PC-3 (cell line): ENCODE measurements at regions not wholly inside any gene's neighbourhood (a gene's known extent, or its start where the extent isn't known, plus 50 kb on each side); places are given as distances from the start of the nearest gene placed in this dataset.

Experiments used
- ATAC-seq: fragments of 200-7000 bp; cut with Tn5 transposase; 2 replicates; pipeline ENCODE4 v1.9.1; 2020; ENCODE audit warnings: mild to moderate bottlenecking, moderate library complexity
- BruUV-seq: library from RNA; stranded (reverse); fragments of 400-500 nt; replicated peaks from 2 replicates; lab custom pipeline; 2021; lab: Mats Ljungman, UMichigan
- CTCF ChIA-PET: fragments of 300-600 bp; sonication (Branson Sonifier 250); formaldehyde crosslinking; loops from one replicate; lab custom pipeline; 2022; ENCODE audit warnings: antibody characterized with exemption; lab: Charles Lee
- POLR2A ChIA-PET: fragments of 300-600 bp; sonication (Branson Sonifier 250); formaldehyde crosslinking; loops from one replicate; lab custom pipeline; 2022; ENCODE audit warnings: antibody characterized with exemption; ENCODE audit not compliant: unreplicated experiment; lab: Charles Lee
- DNase-seq: peaks from one replicate; pipeline ENCODE4 v3.0.0-alpha.2; 2015
- H2AFZ ChIP-seq: fragments of 300-600 bp; sonication (generic); 2 replicates; pipeline ENCODE4 v1.6.0; 2016; ENCODE audit warnings: antibody characterized with exemption, low read length
- H3F3A ChIP-seq: fragments of 300-600 bp; sonication (generic); one replicate; pipeline ENCODE4 v1.6.0; 2017; ENCODE audit warnings: antibody characterized with exemption, low read length, control low read depth, mild to moderate bottlenecking; ENCODE audit not compliant: unreplicated experiment
- H3K27ac ChIP-seq: fragments of 300-600 bp; sonication (generic); 2 replicates; pipeline ENCODE4 v1.5.1; 2016; ENCODE audit warnings: mild to moderate bottlenecking, low read length
- H3K27me3 ChIP-seq: fragments of 300-600 bp; sonication (generic); 2 replicates; pipeline ENCODE4 v1.6.1; 2016; ENCODE audit warnings: low read length, mixed read lengths
- H3K36me3 ChIP-seq: fragments of 300-600 bp; sonication (generic); 2 replicates; pipeline ENCODE4 v1.6.1; 2016; ENCODE audit warnings: low read depth, mixed run types, low read length, mixed read lengths
- H3K4me1 ChIP-seq: fragments of 300-600 bp; sonication (generic); 2 replicates; pipeline ENCODE4 v1.5.1; 2016; ENCODE audit warnings: low read length; ENCODE audit not compliant: insufficient read depth
- H3K4me2 ChIP-seq: fragments of 300-600 bp; sonication (generic); 2 replicates; pipeline ENCODE4 v1.6.0; 2016; ENCODE audit warnings: low read length
- H3K4me3 ChIP-seq: fragments of 300-600 bp; sonication (generic); 2 replicates; pipeline ENCODE4 v1.5.1; 2016; ENCODE audit warnings: mild to moderate bottlenecking, low read length, mixed read lengths
- H3K79me2 ChIP-seq: fragments of 300-600 bp; sonication (generic); 2 replicates; pipeline ENCODE4 v1.6.1; 2017; ENCODE audit warnings: low read length, mixed read lengths
- H3K9ac ChIP-seq: fragments of 300-600 bp; sonication (generic); 2 replicates; pipeline ENCODE4 v1.6.0; 2016; ENCODE audit warnings: mild to moderate bottlenecking, low read length
- H3K9me2 ChIP-seq: fragments of 300-600 bp; sonication (generic); replicated peaks from 2 replicates; pipeline ENCODE4 v1.6.1; 2016; ENCODE audit warnings: mixed run types, low read length, mixed read lengths
- H3K9me3 ChIP-seq: fragments of 300-600 bp; sonication (generic); 2 replicates; pipeline ENCODE4 v1.6.1; 2016; ENCODE audit warnings: low read length, mixed read lengths
- H4K20me1 ChIP-seq: fragments of 300-600 bp; sonication (generic); 2 replicates; pipeline ENCODE4 v1.6.1; 2016; ENCODE audit warnings: low read length, mixed read lengths
- CTCF ChIP-seq: fragments of 300-600 bp; sonication (generic); conservative IDR thresholded peaks from 2 replicates; pipeline ENCODE4 v1.5.1; 2017; ENCODE audit warnings: antibody characterized with exemption, low read depth, mild to moderate bottlenecking, low read length
- EZH2 ChIP-seq: fragments of 300-600 bp; sonication (generic); IDR thresholded peaks from one replicate; pipeline ENCODE4 v1.6.1; 2017; ENCODE audit warnings: antibody characterized with exemption, mild to moderate bottlenecking, low read length; ENCODE audit not compliant: unreplicated experiment
- EZH2phosphoT487 ChIP-seq: fragments of 300-600 bp; sonication (generic); IDR thresholded peaks from 2 replicates; pipeline ENCODE4 v1.6.1; 2018; ENCODE audit warnings: mild to moderate bottlenecking, antibody characterized with exemption, low read length, borderline replicate concordance
- intact Hi-C: fragments of 100-400 bp; cut with micrococcal nuclease; formaldehyde crosslinking; loops from 2 replicates; pipeline ENCODE4 v1.9.0; 2023

- no peaks in the 10 kb centered on the region for H3K36me3 ChIP-seq
- no peak overlapping the region for H2AFZ ChIP-seq
- BruUV-seq = no TSS peak
- intact Hi-C loops = no loop called here
- DNase-seq (no peak), ATAC-seq (no peak)
- ChIA-PET CTCF (no interaction called here), POLR2A (no interaction called here)
- no peak overlapping the region for H3K4me2 ChIP-seq
- H3K9me3 ChIP-seq = 0 out of 2 replicates have a peak, but pooled peaks cover 3% of the 10 kb centered on the region
- no peak overlapping the region for H3K4me3 ChIP-seq
- H3F3A ChIP-seq = no peaks in the 10 kb centered on the region
- H3K79me2 ChIP-seq = no peaks in the 10 kb centered on the region
- H3K9me2 ChIP-seq = no peaks in the 10 kb centered on the region
- no peak overlapping the region for H3K9ac ChIP-seq
- H4K20me1 ChIP-seq = no peaks in the 10 kb centered on the region
- TF ChIP-seq EZH2phosphoT487 = no peak
- H3K4me1 ChIP-seq = no peaks in the 10 kb centered on the region
- no peak overlapping the region for H3K27ac ChIP-seq
- H3K27me3 ChIP-seq = no peaks in the 10 kb centered on the region
Measured at GRCh38 chr2:4718777-4719176, 973.4 kb upstream of the SOX11 start.

GRCh38 chr2:4725618-4726017, 966.6 kb upstream of the SOX11 start:
- no peaks in the 10 kb centered on the region for H3K4me1 ChIP-seq
- no peak overlapping the region for H3K4me2 ChIP-seq
- POLR2A ChIA-PET = no interaction called here
- no peak overlapping the region for H3K4me3 ChIP-seq
- H3K27me3 ChIP-seq = no peaks in the 10 kb centered on the region
- no TSS peak for BruUV-seq
- H3F3A ChIP-seq = no peaks in the 10 kb centered on the region
- no peaks in the 10 kb centered on the region for H4K20me1 ChIP-seq
- intact Hi-C loops = no loop called here
- DNase-seq (no peak), ATAC-seq (no peak)
- H3K9me2 ChIP-seq = no peaks in the 10 kb centered on the region
- no peaks in the 10 kb centered on the region for H3K79me2 ChIP-seq
- H3K9me3 ChIP-seq = 0 out of 2 replicates have a peak, but pooled peaks cover 3% of the 10 kb centered on the region
- no peak overlapping the region for H3K27ac ChIP-seq
- H2AFZ ChIP-seq = no peak overlapping the region
- CTCF ChIA-PET = no interaction called here
- TF ChIP-seq EZH2phosphoT487 = no peak
- no peak for TF ChIP-seq EZH2
- TF ChIP-seq CTCF = no peak
- no peaks in the 10 kb centered on the region for H3K36me3 ChIP-seq
- H3K9ac ChIP-seq = no peak overlapping the region

- no peaks in the 10 kb centered on the region for H3K9me2 ChIP-seq
- intact Hi-C loops = no loop called here
- no peaks in the 10 kb centered on the region for H3K4me1 ChIP-seq
- ChIA-PET CTCF (no interaction called here), POLR2A (no interaction called here)
- no peaks in the 10 kb centered on the region for H3K79me2 ChIP-seq
- 0 out of 2 replicates have a peak, but pooled peaks cover 3% of the 10 kb centered on the region for H3K9me3 ChIP-seq
- BruUV-seq = no TSS peak
- H4K20me1 ChIP-seq = no peaks in the 10 kb centered on the region
- H3F3A ChIP-seq = no peaks in the 10 kb centered on the region
- no peak overlapping the region for H3K4me2 ChIP-seq
- no peak overlapping the region for H2AFZ ChIP-seq
- H3K27me3 ChIP-seq = no peaks in the 10 kb centered on the region
- no peak for ATAC-seq
- DNase-seq = no peak
- TF ChIP-seq CTCF (no peak), EZH2 (no peak), EZH2phosphoT487 (no peak)
- H3K27ac ChIP-seq = no peak overlapping the region
- no peak overlapping the region for H3K9ac ChIP-seq
- H3K36me3 ChIP-seq = no peaks in the 10 kb centered on the region
- no peak overlapping the region for H3K4me3 ChIP-seq
Measured at GRCh38 chr2:4732560-4732959, 959.6 kb upstream of the SOX11 start.
